Activated CD8-positive, alpha-beta memory T cell treated with anti-CD3 and anti-CD28 coated beads for 4 hours (primary cell): ENCODE measurements at regions not wholly inside any gene's neighbourhood (a gene's known extent, or its start where the extent isn't known, plus 50 kb on each side); places are given as distances from the start of the nearest gene placed in this dataset.

ENCODE experiments used
- DNase-seq, 2 donors: peaks; one replicate each; pipeline ENCODE4 v3.0.0-alpha.2; 2020; ENCODE audit warnings: low read depth in 2 of 2

- no peak for DNase-seq
Measured at GRCh38 chr11:127506126-127506525, 505.6 kb upstream of the KIRREL3 start.

- no peak for DNase-seq
Measured at GRCh38 chr11:127496165-127496564, 495.6 kb upstream of the KIRREL3 start.

GRCh38 chr11:127493330-127494022 is 492.9 kb upstream of the KIRREL3 start:
- DNase-seq: no peak

GRCh38 chr11:127492029-127492428 is 491.5 kb upstream of the KIRREL3 start:
- DNase-seq: no peak

- no peak for DNase-seq
Measured at GRCh38 chr11:127491589-127491988, 491.0 kb upstream of the KIRREL3 start.

GRCh38 chr11:127490896-127491295 is 490.3 kb upstream of the KIRREL3 start:
- no peak for DNase-seq

- no peak for DNase-seq
Measured at GRCh38 chr11:127485541-127485940, 485.0 kb upstream of the KIRREL3 start.

- DNase-seq: no peak
Measured at GRCh38 chr11:127481391-127481790, 480.8 kb upstream of the KIRREL3 start.

GRCh38 chr11:127478826-127479225 is 478.3 kb upstream of the KIRREL3 start:
- DNase-seq: no peak

- DNase-seq: no peak
Measured at GRCh38 chr11:127474766-127475165, 474.2 kb upstream of the KIRREL3 start.

GRCh38 chr11:127472505-127472904 is 471.9 kb upstream of the KIRREL3 start:
- no peak for DNase-seq

- no peak for DNase-seq
Measured at GRCh38 chr11:127471662-127472061, 471.1 kb upstream of the KIRREL3 start.

GRCh38 chr11:127470306-127470884 is 469.8 kb upstream of the KIRREL3 start:
- DNase-seq: no peak

- DNase-seq: no peak
Measured at GRCh38 chr11:127464325-127464724, 463.8 kb upstream of the KIRREL3 start.

- DNase-seq: no peak
Measured at GRCh38 chr11:127462065-127462344, 461.4 kb upstream of the KIRREL3 start.

GRCh38 chr11:127461241-127462064 is 460.9 kb upstream of the KIRREL3 start:
- no peak for DNase-seq

- DNase-seq: no peak
Measured at GRCh38 chr11:127458561-127458960, 458.0 kb upstream of the KIRREL3 start.

- no peak for DNase-seq
Measured at GRCh38 chr11:127454856-127455255, 454.3 kb upstream of the KIRREL3 start.

- DNase-seq: no peak
Measured at GRCh38 chr11:127452533-127452932, 452.0 kb upstream of the KIRREL3 start.

- no peak for DNase-seq
Measured at GRCh38 chr11:127451861-127452260, 451.3 kb upstream of the KIRREL3 start.

- DNase-seq: no peak
Measured at GRCh38 chr11:127448101-127448500, 447.5 kb upstream of the KIRREL3 start.

GRCh38 chr11:127445476-127445875 is 444.9 kb upstream of the KIRREL3 start:
- no peak for DNase-seq

GRCh38 chr11:127443297-127443696 is 442.7 kb upstream of the KIRREL3 start:
- no peak for DNase-seq
